Dermis microvascular lymphatic vessel endothelial cell (primary cell): ENCODE measurements at regions not wholly inside any gene's neighbourhood (a gene's known extent, or its start where the extent isn't known, plus 50 kb on each side); places are given as distances from the start of the nearest gene placed in this dataset.
"Not testable (repeated sequence)": the region's sequence is repeated elsewhere in the genome, so short reads cannot be mapped to it uniquely, and the experiment has no call there.

Source experiments
- DNase-seq, 2 donors: peaks; one replicate each; pipeline versions ENCODE4 v3.0.0 to v3.0.0-alpha.2; 2010; ENCODE audit warnings: low read depth in 2 of 2

GRCh38 chr4:34935739-34936138 lies 1308.6 kb downstream of the ARAP2 start:
- no peak for DNase-seq

- no peak for DNase-seq
Measured at GRCh38 chr4:34939073-34939472, 1305.2 kb downstream of the ARAP2 start.

GRCh38 chr4:34943741-34944386 lies 1300.5 kb downstream of the ARAP2 start:
- no peak for DNase-seq

DNA sequence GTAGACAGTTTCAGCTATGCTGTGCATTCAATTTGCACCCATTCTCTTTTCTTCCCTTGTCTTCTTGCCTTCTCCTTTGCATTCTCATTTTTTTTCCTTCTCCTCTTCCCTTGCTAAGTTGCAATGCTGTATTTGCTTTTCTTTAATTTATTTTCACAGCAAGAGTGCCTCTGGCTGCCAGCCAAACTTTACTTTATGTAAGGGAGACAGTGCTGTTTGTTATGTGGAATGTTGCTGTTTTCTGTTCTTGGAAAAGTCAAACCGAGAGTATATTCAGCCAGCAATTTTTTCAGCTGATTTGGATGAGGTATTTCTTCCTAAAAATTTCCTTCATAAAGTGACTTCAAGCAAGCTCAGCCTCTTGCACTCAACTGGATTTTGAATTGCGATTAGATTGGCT lies 1293.4 kb downstream of the ARAP2 start:
- DNase-seq, result no peak

GRCh38 chr4:34953145-34953799 lies 1291.0 kb downstream of the ARAP2 start:
- DNase-seq, result no peak

DNA sequence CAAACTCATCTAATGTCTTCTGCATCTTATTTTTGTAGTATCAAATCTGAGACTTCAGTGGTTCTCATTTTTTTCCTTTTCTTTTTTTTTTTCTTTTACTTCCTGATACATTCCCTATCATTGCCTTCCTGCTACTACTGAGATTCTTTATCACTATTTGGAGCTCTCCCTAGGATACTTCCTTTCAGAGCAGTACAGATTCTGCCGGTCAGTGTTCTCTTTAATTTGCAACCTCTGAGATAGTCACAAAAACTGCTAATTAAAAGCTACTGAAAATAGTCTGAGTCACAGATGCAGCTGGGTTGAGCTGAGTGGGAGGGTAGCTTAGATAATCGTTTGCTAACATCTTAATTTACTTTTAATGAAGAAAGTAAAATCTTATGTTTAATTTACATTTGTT lies 1279.7 kb downstream of the ARAP2 start:
- no peak for DNase-seq

DNA sequence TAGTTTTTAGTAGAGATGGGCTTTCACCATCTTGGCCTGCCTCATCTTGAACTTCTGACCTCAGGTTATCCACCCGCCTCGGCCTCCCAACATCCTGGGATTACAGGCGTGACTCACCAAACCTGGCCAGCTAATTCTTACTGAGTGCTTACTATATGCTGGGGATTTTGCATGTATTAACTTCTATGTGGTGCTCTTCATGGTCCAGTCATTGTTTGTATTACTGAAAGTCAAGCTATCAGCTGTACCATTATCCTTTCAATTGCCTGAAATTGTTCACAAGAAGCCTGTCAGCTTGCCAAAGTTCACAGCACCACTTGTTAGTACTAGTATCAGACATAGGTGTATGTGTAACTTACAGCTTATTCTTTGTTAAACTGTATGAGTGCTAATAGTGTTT lies 1272.1 kb downstream of the ARAP2 start:
- no peak for DNase-seq

GRCh38 chr4:34973650-34974312 lies 1270.5 kb downstream of the ARAP2 start:
- no peak for DNase-seq

DNA sequence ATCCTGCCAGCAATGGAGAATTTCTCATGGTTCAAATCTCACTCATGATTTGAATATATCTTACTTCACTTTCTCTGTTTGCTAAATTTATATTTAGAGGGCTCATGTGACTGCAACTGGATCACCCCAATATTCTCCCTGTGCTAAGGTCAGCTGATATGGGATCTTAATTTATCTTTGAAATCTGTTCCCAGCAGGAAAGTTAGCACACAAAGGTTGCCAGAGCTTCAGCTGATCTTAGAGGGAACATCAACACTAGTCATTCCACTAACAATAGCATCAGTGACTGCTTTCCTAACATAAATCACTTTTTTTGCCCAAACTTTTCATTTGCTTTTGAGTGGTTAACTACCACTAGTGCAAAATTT lies 1270.0 kb downstream of the ARAP2 start:
- DNase-seq, result no peak

DNA sequence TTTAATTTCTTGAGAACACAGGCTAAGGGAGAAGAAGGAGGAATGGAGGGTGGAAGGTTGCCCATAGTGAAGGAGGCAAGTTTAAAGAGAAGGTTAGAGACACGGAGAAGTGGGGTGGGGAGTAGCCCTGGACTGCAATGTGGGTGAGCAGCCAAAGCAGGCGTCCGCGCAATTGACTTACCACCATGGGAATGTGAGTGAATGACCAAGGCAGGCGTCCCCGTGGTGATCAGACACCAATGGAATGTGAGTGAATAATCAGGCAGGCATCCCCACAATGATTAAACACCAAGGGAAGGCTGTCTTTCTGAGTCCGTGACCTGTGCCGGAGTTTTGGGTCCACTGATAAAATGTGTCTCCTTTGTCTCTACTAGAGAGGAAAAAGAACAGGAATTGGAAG lies 1223.1 kb downstream of the ARAP2 start:
- not testable (repeated sequence) for DNase-seq

DNA sequence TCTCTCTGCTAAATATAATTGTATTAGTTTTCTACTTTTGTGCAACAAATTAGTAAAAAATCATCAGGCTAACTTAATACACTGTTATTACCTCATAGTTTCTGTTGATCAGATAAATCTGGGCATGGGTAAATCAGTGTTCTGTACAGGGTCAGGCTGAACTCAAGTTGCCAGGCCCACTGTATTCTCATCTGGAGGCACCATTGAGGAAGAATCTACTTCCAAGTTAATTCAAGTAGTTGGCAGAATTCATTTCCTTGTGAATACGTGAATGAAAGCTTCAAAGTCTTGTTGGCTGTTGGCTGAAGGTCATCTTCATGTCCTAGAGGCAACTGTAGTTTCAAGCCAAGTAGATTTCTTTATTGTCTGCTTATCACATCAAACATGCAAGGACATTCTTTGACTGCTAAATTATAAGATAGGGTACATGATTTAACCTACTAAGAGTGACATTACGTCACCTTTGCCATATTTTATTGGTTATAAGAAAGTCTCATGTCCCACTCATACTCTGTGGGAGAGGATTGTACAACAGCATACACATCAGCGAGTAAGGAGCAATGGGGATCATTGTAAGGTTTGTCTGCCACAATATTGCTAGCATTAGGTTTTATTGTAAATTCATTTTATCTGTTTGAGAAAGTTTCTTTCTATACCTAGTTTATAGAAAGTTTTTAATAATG lies 1219.0 kb downstream of the ARAP2 start:
- no peak for DNase-seq

GRCh38 chr4:35038079-35038805 lies 1206.1 kb downstream of the ARAP2 start:
- no peak for DNase-seq

- DNase-seq, result no peak
Measured at GRCh38 chr4:35038845-35039244, 1205.5 kb downstream of the ARAP2 start.

- no peak for DNase-seq
Measured at GRCh38 chr4:35052546-35052945, 1191.8 kb downstream of the ARAP2 start.

GRCh38 chr4:35063031-35063570 lies 1181.2 kb downstream of the ARAP2 start:
- DNase-seq, result no peak

- DNase-seq, result no peak
Measured at GRCh38 chr4:35066406-35066805, 1177.9 kb downstream of the ARAP2 start.

- no peak for DNase-seq
Measured at GRCh38 chr4:35080799-35081198, 1163.5 kb downstream of the ARAP2 start.

DNA sequence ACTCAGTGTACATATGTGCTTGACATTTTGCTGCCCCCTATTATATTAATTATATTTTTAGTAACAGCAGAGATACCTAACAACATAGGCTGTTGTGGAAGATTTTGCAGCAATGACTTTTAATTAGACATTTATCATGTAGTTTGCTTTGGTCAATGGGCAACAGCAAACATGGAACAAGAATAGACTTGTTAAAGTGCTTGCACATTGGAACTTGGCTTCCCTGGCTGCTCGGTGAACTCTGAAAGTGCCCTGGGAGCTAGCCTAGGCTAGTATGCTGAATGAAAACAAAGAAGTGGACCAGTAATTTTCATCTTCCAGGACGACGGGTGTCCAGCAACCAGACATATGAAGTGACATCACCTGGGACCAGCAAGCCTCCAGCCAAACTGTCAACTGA lies 1157.1 kb downstream of the ARAP2 start:
- no peak for DNase-seq

- no peak for DNase-seq
Measured at GRCh38 chr4:35100932-35101331, 1143.4 kb downstream of the ARAP2 start.

DNA sequence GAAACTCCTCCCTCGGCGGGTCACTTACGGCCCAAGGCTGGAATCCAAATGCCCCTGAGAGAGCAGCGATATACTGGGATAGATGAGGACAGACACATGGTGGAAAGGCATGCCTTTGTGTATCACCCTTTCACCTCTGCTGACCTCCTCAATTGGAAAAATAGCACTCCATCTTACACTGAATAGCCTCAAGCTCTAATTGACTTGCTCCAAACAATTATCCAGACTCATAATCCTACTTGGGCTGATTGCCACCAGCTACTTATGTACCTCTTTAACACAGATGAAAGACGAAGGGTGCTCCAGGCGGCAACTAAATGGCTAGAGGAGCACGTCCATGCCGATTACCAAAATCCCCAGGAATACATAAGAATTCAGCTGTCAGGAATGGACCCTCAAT lies 1142.2 kb downstream of the ARAP2 start:
- no peak for DNase-seq

DNA sequence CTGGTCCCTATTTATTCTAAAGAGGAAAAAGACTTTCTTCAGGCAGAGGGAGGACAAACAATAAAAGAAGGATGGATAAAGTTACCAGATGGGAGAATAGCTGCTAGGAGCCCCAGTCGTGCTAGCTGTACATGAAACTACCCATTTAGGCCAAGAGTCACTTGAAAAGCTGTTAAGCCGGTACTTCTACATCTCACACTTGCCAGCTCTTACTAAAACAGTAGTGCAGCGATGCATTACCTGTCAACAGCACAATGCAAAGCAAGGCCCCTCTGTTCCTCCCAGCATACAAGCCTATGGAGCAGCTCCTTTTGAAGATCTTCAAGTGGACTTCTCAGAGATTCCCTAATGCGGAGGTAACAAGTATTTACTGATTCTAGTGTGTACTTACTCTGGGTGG lies 1138.8 kb downstream of the ARAP2 start:
- DNase-seq, result no peak
